Thoracic aorta (tissue), 2 donors: ENCODE measurements at regions not wholly inside any gene's neighbourhood (a gene's known extent, or its start where the extent isn't known, plus 50 kb on each side); places are given as distances from the start of the nearest gene placed in this dataset.
"Not testable (repeated sequence)": the region's sequence is repeated elsewhere in the genome, so short reads cannot be mapped to it uniquely, and the experiment has no call there.

Experiments
- ATAC-seq: fragments of 150-250 bp; one replicate; pipeline ENCODE4 v1.8.0; 2017; ENCODE audit warnings: low read depth; ENCODE audit not compliant: insufficient number of reproducible peaks, low FRiP score
- DNase-seq: peaks from one replicate; pipeline ENCODE4 v3.0.0-alpha.2; 2020; ENCODE audit warnings: low spot score
- H3K27ac ChIP-seq, 2 donors: fragments of 200-600 bp; sonication (generic); 1 replicate in 1 of 2; 2 replicates in 1 of 2; pipeline ENCODE4 v1.5.1; 2016; ENCODE audit warnings: mild to moderate bottlenecking in 2 of 2, moderate library complexity in 2 of 2
- H3K27me3 ChIP-seq: fragments of 200-600 bp; sonication (generic); replicated peaks from 2 replicates; pipeline ENCODE4 v1.6.0; 2016; ENCODE audit warnings: mild to moderate bottlenecking; ENCODE audit not compliant: insufficient read depth
- H3K36me3 ChIP-seq: fragments of 200-600 bp; sonication (generic); one replicate; pipeline ENCODE4 v1.5.1; 2016
- H3K4me1 ChIP-seq, 2 donors: fragments of 200-600 bp; sonication (generic); 1 replicate in 1 of 2; 2 replicates in 1 of 2; pipeline versions ENCODE4 v1.5.1 to v1.6.0; 2016; ENCODE audit warnings: low read depth in 2 of 2, mild to moderate bottlenecking in 1 of 2; ENCODE audit not compliant: control insufficient read depth in 1 of 2
- H3K4me3 ChIP-seq: fragments of 200-600 bp; sonication (generic); 2 replicates; pipeline ENCODE4 v1.5.1; 2016; ENCODE audit warnings: mild to moderate bottlenecking
- H3K9me3 ChIP-seq: fragments of 200-600 bp; sonication (generic); 2 replicates; pipeline ENCODE4 v1.5.1; 2016
- TF ChIP-seq, protein P1 (sequence below): fragments of 200-600 bp; sonication (generic); IDR thresholded peaks from one replicate; pipeline ENCODE4 v1.5.1; 2019; ENCODE audit warnings: antibody characterized with exemption

DNA sequence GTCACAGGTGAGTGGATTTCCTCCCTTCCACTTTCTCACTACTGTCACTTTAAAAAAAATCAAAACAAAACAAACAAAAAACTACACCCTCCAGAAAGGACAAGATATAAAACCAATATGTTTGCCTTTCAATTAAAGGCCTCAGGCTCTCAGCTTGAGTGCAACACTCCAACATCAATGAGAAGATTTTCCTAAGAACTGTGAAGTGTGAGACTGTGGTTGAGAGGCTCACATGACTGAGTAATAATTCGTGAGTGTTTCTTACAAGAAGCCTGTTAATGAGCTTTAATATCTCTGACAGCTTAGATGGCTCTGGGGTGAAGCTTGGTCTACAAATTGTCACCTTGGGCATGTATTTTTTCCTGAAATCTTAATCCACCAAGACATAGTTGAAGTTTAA lies 216.1 kb downstream of the ETAA1 start:
- Histone ChIP-seq H3K9me3 (no peaks in the 10 kb centered on the region), H3K4me1 (peaks cover 4 to 6% of the 10 kb centered on the region in 2 donors), H3K27ac (no peak overlapping the region), H3K4me3 (no peak overlapping the region), H3K27me3 (no peaks in the 10 kb centered on the region), H3K36me3 (no peaks in the 10 kb centered on the region)
- TF ChIP-seq, protein P1, sequence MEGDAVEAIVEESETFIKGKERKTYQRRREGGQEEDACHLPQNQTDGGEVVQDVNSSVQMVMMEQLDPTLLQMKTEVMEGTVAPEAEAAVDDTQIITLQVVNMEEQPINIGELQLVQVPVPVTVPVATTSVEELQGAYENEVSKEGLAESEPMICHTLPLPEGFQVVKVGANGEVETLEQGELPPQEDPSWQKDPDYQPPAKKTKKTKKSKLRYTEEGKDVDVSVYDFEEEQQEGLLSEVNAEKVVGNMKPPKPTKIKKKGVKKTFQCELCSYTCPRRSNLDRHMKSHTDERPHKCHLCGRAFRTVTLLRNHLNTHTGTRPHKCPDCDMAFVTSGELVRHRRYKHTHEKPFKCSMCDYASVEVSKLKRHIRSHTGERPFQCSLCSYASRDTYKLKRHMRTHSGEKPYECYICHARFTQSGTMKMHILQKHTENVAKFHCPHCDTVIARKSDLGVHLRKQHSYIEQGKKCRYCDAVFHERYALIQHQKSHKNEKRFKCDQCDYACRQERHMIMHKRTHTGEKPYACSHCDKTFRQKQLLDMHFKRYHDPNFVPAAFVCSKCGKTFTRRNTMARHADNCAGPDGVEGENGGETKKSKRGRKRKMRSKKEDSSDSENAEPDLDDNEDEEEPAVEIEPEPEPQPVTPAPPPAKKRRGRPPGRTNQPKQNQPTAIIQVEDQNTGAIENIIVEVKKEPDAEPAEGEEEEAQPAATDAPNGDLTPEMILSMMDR: no peak
- ATAC-seq: no peak
- DNase-seq: no peak

DNA sequence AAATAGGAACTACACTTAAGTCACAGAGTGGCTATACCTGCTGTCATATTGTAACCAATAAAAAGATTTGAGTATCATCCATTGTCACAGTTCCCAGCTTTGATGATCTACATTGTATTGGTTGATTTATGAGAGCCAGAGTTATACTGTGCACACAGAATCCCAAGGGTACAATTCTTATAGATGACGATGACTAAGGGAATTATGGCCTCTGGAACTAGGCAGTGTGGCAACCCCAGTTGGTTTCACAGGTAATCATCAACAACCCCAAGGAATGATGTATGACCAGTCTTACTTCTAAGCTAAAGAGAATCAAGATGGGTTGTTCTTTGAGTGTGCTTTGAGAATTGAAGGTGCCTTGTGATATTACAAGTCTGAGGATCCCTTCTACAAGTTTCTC lies 217.3 kb downstream of the ETAA1 start:
- DNase-seq: no peak

DNA sequence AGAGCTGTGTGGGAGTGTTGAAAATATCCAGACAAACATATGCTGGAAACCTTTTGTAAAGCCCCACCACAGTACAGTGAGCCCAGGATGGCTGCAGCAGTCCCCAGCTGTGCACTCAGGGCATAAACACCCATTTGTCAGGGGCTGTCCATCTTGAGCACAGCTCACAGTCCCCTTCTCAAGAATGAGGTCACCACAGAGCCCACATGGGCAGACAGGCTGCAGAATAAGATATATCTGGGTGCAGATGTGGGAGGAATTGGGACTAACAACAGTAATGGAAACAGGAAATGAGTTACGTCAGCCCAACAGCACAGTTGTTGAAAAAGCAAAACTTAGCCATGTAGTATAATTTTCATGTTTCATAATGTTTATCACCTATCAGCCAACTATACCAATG lies 219.6 kb downstream of the ETAA1 start:
- Histone ChIP-seq H3K36me3 (no peaks in the 10 kb centered on the region), H3K4me1 (peaks cover 4 to 6% of the 10 kb centered on the region in 2 donors), H3K4me3 (no peak overlapping the region), H3K27ac (no peak overlapping the region), H3K9me3 (no peaks in the 10 kb centered on the region), H3K27me3 (no peaks in the 10 kb centered on the region)
- DNase-seq (no peak), ATAC-seq (no peak)
- TF ChIP-seq, protein P1: no peak

More for the DNA sequence above, 217.3 kb downstream of the ETAA1 start:
- ATAC-seq: no peak
- Histone ChIP-seq H3K27me3 (no peaks in the 10 kb centered on the region), H3K36me3 (no peaks in the 10 kb centered on the region), H3K9me3 (no peaks in the 10 kb centered on the region), H3K4me1 (peaks cover 4 to 6% of the 10 kb centered on the region in 2 donors), H3K27ac (no peak overlapping the region), H3K4me3 (no peak overlapping the region)
- TF ChIP-seq, protein P1: no peak

DNA sequence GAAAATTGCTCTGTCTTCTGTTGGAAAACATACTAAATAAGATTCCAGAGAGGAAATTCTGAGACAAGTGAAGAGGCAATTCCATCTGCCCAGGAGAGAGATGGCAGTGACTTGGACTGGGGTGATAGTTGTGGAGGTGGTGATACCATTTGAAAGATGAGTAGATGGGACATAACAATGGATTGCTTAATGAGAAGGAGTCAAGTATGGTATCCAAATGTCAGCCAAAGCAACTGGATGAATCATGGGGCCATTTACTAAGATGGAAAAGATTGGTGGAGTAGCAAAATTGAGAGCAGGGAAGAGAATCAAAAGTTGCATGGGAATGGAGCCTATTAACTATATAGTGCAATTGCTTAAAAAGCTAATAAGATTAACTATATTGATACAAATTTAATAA lies 222.1 kb downstream of the ETAA1 start:
- H3K36me3 ChIP-seq: no peaks in the 10 kb centered on the region
- no peak overlapping the region for H3K4me3 ChIP-seq
- H3K27ac ChIP-seq: no peak overlapping the region
- ATAC-seq (no peak), DNase-seq (no peak)
- TF ChIP-seq, protein P1: no peak
- no peaks in the 10 kb centered on the region for H3K9me3 ChIP-seq
- H3K4me1 ChIP-seq: peaks cover 4 to 6% of the 10 kb centered on the region in 2 donors
- H3K27me3 ChIP-seq: no peaks in the 10 kb centered on the region

DNA sequence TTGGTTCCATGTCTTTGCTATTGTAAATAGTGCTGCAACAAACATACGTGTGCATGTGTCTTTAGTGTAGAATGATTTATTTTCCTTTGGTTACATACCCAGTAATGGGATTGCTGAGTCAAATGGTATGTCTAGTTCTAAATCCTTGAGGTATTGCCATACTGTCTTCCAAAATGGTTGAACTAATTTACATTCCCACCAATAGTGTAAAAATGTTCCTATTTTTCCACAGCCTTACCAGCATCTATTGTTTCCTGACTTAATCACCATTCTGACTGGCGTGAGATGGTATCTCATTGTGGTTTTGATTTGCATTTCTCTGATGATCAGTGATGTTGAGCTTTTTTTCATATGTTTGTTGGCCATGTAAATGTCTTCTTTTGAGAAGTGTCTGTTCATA lies 226.6 kb downstream of the ETAA1 start:
- DNase-seq, H3K36me3 ChIP-seq, H3K27me3 ChIP-seq, H3K9me3 ChIP-seq, H3K4me3 ChIP-seq, ATAC-seq, H3K4me1 ChIP-seq, H3K27ac ChIP-seq: not testable (repeated sequence)

DNA sequence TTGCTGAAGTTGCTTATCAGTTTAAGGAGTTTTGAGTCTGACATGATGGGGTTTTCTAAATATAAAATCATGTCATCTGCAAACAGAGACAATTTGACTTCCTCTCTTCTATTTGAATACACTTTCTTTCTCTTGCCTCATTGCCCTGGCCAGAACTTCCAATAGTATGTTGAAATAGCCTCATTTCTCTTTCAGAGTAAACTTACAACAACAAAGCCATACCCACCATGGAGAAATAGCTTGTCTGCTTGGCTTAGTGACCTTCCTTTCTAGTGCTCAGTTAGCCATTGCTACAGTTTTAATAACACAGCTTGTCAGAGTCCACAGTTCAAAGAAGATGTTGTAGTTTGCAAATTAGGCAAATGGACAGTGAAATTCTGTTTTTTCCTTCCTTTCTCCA lies 228.0 kb downstream of the ETAA1 start:
- ATAC-seq (no peak), DNase-seq (no peak)
- Histone ChIP-seq H3K9me3 (no peaks in the 10 kb centered on the region), H3K36me3 (no peaks in the 10 kb centered on the region), H3K4me1 (no peaks in the 10 kb centered on the region), H3K27me3 (no peaks in the 10 kb centered on the region), H3K27ac (no peak overlapping the region), H3K4me3 (no peak overlapping the region)
- TF ChIP-seq, protein P1: no peak
